IPS-11a (cell line): ENCODE measurements at regions not wholly inside any gene's neighbourhood (a gene's known extent, or its start where the extent isn't known, plus 50 kb on each side); places are given as distances from the start of the nearest gene placed in this dataset.
"Not testable (repeated sequence)": the region's sequence is repeated elsewhere in the genome, so short reads cannot be mapped to it uniquely, and the experiment has no call there.

Experiments used
- H3K4me3 ChIP-seq: one replicate; pipeline ENCODE4 v1.5.1; 2013; ENCODE audit warnings: low read depth, low read length, control low read depth

- H3K4me3 ChIP-seq = no peak overlapping the region
These were observed 1305.2 kb downstream of the ARAP2 start for GRCh38 chr4:34939073-34939472.

- H3K4me3 ChIP-seq = no peak overlapping the region
These were observed 1300.5 kb downstream of the ARAP2 start for GRCh38 chr4:34943741-34944386.

- no peak overlapping the region for H3K4me3 ChIP-seq
These were observed 1293.4 kb downstream of the ARAP2 start for GRCh38 chr4:34950926-34951325.

DNA sequence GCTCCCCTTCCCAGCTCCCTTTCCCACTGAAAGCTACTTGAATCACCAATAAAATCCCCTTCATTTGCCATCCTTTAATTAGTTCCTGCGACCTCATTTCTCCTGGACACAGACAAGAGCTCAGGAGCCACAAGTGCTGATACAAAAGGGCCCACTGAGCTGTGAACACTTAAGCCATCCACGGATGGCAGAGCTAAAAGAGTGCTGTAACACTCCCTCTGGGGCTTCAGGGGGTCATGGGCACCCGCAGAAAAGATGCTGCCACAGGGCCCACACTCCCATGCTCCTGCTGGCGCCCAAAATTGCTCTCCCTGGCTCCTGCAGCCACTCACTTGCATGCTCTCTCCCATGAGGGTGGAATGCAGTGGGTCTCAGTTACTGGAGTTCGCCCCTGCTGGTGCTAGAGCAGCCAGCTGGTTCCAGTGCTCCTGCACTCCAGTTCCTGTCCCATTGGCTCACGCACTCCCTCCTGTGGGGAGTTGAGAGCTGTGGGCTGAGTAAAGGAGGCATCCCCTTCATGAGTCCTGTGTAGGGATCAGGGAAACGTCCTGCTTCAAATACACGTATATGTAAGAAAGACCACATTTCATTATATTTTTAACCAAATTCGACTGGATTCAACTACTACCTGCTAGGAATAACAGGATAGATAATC lies 1291.0 kb downstream of the ARAP2 start:
- no peak overlapping the region for H3K4me3 ChIP-seq

DNA sequence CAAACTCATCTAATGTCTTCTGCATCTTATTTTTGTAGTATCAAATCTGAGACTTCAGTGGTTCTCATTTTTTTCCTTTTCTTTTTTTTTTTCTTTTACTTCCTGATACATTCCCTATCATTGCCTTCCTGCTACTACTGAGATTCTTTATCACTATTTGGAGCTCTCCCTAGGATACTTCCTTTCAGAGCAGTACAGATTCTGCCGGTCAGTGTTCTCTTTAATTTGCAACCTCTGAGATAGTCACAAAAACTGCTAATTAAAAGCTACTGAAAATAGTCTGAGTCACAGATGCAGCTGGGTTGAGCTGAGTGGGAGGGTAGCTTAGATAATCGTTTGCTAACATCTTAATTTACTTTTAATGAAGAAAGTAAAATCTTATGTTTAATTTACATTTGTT lies 1279.7 kb downstream of the ARAP2 start:
- no peak overlapping the region for H3K4me3 ChIP-seq

DNA sequence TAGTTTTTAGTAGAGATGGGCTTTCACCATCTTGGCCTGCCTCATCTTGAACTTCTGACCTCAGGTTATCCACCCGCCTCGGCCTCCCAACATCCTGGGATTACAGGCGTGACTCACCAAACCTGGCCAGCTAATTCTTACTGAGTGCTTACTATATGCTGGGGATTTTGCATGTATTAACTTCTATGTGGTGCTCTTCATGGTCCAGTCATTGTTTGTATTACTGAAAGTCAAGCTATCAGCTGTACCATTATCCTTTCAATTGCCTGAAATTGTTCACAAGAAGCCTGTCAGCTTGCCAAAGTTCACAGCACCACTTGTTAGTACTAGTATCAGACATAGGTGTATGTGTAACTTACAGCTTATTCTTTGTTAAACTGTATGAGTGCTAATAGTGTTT lies 1272.1 kb downstream of the ARAP2 start:
- H3K4me3 ChIP-seq = no peak overlapping the region

- no peak overlapping the region for H3K4me3 ChIP-seq
These were observed 1270.5 kb downstream of the ARAP2 start for GRCh38 chr4:34973650-34974312.

DNA sequence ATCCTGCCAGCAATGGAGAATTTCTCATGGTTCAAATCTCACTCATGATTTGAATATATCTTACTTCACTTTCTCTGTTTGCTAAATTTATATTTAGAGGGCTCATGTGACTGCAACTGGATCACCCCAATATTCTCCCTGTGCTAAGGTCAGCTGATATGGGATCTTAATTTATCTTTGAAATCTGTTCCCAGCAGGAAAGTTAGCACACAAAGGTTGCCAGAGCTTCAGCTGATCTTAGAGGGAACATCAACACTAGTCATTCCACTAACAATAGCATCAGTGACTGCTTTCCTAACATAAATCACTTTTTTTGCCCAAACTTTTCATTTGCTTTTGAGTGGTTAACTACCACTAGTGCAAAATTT lies 1270.0 kb downstream of the ARAP2 start:
- no peak overlapping the region for H3K4me3 ChIP-seq

GRCh38 chr4:35021222-35021621 lies 1223.1 kb downstream of the ARAP2 start:
- not testable (repeated sequence) for H3K4me3 ChIP-seq

DNA sequence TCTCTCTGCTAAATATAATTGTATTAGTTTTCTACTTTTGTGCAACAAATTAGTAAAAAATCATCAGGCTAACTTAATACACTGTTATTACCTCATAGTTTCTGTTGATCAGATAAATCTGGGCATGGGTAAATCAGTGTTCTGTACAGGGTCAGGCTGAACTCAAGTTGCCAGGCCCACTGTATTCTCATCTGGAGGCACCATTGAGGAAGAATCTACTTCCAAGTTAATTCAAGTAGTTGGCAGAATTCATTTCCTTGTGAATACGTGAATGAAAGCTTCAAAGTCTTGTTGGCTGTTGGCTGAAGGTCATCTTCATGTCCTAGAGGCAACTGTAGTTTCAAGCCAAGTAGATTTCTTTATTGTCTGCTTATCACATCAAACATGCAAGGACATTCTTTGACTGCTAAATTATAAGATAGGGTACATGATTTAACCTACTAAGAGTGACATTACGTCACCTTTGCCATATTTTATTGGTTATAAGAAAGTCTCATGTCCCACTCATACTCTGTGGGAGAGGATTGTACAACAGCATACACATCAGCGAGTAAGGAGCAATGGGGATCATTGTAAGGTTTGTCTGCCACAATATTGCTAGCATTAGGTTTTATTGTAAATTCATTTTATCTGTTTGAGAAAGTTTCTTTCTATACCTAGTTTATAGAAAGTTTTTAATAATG lies 1219.0 kb downstream of the ARAP2 start:
- H3K4me3 ChIP-seq = no peak overlapping the region

DNA sequence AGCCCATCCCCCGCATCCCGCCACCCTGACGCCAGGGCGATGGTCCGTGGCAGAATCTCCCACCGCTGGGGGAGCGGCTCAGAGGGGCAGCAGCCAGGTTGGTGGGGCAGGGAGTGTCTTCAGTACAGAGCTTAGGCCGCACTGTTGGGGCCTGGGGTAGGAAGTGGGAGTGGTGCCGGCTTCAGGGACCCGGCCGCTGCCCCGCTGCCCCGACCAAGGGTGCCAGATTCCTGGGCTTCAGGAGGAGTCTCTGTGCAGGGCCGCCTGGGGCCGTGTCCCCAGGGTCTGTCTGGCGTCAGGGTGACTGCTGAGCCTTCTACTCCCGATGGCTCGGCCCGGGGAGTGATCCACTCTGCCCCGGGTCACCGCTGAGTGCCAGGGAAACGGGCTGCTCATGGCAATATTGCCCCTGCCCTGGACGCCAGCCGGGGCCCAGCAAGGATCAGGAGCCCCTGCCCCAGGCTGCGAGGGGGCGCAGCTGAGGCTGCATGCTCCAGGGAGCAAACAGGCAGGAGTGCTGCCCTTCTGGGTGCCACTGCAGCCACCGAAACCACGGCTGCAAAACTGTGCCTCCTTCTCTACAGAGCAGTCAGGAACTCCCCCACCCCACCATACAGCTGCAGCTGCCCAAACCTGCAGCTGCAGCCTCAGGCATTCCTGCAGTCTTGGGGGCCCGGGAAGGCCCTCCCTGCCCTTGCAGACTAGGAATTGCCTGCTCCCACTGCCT lies 1206.1 kb downstream of the ARAP2 start:
- H3K4me3 ChIP-seq = no peak overlapping the region

DNA sequence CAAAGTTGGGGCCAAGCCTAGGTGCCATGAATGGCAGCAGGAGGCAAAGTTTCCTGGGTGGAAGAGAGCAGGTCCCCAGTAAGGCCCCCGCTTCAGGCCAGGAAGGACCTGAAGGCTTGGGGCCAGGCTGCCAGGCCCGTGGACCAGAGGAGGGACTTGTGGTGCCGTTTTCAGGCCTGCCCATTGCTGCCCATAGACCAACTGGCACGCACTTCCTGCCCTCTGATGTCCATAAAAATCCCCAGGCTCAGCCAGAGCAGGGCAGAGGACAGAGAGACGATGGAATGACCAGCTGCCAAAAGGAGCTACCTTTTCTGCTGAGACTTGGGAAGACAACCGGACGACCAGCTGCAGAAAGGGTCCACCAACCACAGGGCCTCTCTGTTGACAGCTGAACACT lies 1205.5 kb downstream of the ARAP2 start:
- H3K4me3 ChIP-seq = no peak overlapping the region

- no peak overlapping the region for H3K4me3 ChIP-seq
These were observed 1191.8 kb downstream of the ARAP2 start for GRCh38 chr4:35052546-35052945.

- no peak overlapping the region for H3K4me3 ChIP-seq
These were observed 1181.2 kb downstream of the ARAP2 start for GRCh38 chr4:35063031-35063570.

GRCh38 chr4:35066406-35066805 lies 1177.9 kb downstream of the ARAP2 start:
- no peak overlapping the region for H3K4me3 ChIP-seq

- H3K4me3 ChIP-seq = no peak overlapping the region
These were observed 1163.5 kb downstream of the ARAP2 start for GRCh38 chr4:35080799-35081198.

DNA sequence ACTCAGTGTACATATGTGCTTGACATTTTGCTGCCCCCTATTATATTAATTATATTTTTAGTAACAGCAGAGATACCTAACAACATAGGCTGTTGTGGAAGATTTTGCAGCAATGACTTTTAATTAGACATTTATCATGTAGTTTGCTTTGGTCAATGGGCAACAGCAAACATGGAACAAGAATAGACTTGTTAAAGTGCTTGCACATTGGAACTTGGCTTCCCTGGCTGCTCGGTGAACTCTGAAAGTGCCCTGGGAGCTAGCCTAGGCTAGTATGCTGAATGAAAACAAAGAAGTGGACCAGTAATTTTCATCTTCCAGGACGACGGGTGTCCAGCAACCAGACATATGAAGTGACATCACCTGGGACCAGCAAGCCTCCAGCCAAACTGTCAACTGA lies 1157.1 kb downstream of the ARAP2 start:
- H3K4me3 ChIP-seq = no peak overlapping the region

DNA sequence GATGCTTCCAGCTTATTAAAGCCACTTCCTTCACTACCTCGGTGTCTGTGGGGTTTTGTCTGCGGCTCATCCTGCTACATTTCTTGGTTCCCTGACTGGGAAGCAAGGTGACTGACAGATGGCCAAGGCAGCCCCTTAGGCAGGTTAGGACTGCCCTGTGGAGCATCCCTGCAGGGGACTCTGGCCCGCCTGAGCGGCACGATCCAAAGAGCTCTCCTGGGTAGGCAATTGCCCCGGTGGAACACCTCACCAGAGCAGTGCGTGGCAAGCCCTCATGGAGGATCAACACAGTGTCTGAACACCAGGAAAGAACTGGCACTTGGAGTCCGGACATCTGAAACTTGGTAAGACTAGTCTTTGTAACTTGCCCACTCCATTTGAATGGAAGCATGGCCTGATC lies 1143.4 kb downstream of the ARAP2 start:
- no peak overlapping the region for H3K4me3 ChIP-seq

DNA sequence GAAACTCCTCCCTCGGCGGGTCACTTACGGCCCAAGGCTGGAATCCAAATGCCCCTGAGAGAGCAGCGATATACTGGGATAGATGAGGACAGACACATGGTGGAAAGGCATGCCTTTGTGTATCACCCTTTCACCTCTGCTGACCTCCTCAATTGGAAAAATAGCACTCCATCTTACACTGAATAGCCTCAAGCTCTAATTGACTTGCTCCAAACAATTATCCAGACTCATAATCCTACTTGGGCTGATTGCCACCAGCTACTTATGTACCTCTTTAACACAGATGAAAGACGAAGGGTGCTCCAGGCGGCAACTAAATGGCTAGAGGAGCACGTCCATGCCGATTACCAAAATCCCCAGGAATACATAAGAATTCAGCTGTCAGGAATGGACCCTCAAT lies 1142.2 kb downstream of the ARAP2 start:
- no peak overlapping the region for H3K4me3 ChIP-seq

- H3K4me3 ChIP-seq = no peak overlapping the region
These were observed 1138.8 kb downstream of the ARAP2 start for GRCh38 chr4:35105486-35105885.
